Activated CD4-positive, alpha-beta T cell treated with anti-CD3 and anti-CD28 coated beads for 24 hours (primary cell): ENCODE measurements at regions not wholly inside any gene's neighbourhood (a gene's known extent, or its start where the extent isn't known, plus 50 kb on each side); places are given as distances from the start of the nearest gene placed in this dataset.
"Not testable (repeated sequence)": the region's sequence is repeated elsewhere in the genome, so short reads cannot be mapped to it uniquely, and the experiment has no call there.

Source experiments
- DNase-seq, 2 donors: peaks; one replicate each; pipeline ENCODE4 v3.0.0-alpha.2; 2020; ENCODE audit warnings: low read depth in 2 of 2

DNA sequence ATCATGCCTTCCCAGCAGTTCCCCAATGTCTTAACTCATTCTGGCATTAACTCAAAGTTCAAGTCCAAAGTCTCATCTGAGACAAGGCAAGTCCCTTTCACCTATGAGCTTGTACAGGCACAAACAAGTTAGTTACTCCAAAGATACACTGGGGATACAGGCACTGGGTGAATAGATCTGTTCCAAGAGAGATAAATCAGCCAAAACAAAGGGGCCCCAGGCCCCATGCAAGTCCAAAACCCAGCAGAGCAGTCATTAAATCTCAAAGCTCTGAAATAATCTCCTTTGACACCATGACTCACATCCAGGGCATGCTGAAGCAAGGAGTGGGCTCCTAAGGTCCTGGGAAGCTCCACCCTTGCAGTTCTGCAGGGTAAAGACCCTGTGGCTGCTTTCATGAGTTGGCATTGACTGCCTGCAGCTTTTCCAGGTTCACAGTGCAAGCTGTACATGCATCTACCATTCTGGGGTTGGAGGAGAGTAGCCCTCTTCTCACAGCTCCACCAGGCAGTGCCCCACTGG lies 332.2 kb upstream of the KIF2B start:
- no peak for DNase-seq

DNA sequence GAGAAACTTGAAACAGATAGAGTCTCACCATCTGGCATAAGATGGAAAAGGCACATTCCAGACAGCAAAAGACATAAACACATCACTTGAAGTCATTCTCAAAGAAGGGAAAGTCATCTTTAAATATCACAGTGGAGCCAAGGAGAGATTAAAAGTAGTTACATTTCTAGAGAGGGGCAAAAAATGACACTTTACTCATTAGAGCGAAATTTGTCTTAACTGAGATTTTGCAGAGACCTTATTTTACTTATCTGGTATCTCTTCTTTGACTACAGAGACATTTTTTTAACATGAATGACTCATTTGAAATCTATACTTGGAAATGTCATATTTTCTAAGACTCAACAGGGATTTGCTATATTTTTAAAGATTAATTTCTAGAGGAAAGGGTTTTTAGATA lies 339.0 kb upstream of the KIF2B start:
- no peak for DNase-seq

DNA sequence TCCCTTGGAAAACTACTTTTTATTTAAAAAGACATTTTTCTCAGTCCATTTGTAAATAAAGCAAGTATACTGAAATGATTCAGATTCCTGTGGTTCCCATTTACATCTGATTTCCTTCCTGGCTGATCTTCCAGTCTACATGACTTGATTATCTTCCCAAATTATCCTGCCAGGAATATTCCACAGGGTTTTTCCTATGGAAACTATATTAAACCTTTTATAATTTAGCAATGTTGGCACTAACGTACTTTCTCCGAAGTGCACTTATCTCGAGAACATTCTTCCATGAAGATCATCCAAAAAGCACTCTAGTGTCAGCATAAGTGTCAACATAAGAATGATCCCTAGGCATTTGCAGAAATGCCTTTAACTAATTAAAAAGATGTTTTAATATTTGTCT lies 347.7 kb upstream of the KIF2B start:
- no peak for DNase-seq

DNA sequence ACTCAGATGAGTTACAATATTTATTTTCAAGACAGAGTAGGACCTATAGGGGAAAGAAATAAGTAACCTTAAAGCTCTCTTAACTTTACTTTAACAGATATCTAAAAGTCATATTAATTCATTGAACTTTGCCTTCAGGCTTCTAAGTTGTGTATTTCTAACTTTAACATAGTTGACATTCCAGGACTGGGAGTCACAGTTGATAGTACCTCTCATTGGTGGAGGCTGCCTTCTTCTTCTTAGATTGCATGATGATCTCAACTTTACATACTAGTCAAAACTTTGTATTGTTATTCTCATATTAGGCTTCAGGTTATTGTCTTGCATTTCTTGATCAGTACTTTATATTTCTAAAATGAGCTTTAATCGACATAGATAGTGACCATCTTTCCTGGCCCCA lies 350.1 kb upstream of the KIF2B start:
- no peak for DNase-seq

DNA sequence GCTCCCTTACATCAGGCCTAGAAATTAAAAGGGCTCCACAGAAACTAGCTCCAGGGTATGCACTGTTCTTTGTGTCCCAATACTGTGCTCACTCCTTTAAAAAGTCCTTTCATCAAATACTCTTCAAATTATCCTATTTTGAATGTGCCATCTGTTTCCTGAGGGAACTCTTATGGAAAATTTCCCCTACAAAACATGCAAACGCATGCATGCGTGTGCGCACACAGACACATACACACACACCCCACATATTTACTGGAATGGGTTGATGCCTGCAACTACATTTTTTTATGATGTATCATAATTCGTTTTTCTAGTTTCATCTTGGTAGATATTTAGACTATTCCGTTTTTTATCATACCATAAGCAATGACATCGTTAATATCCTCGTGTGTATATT lies 351.2 kb upstream of the KIF2B start:
- no peak for DNase-seq

DNA sequence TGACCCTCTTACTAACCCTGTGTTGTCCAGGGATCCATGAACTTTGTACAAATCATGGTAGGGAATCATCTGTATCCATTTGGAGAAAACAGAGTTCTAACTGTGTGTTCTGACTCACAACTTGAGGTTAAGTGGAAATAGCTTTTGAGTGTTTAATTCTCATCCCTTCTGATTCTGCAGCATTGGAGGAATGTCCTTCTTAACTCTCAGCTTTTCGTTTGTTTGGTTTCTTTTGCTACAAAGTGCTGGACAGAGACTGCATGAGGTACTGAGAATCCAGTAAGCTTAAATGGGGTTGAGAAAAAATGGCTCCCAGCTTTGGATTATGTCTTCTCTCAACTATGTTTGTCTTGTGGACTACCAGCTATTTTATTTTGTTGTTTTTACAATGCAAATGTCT lies 352.1 kb upstream of the KIF2B start:
- DNase-seq = no peak

DNA sequence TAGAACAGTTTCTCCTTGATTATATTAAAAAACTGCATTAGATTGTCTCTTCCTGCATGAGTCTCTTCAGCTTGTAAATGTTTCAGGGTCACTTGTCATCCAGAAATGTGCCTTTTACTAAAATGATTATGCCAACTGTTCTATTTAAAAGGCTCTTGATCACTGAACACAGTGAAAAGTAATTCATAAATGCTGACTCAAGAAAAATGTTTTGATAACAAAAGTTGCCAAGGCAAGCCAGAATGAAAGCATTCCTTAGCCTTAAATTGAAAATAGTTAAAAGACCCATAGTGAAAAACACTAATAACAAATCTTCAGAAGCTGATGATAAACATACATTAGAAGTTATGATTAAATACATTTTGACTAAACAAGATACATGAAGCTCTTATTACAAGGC lies 356.0 kb upstream of the KIF2B start:
- no peak for DNase-seq

DNA sequence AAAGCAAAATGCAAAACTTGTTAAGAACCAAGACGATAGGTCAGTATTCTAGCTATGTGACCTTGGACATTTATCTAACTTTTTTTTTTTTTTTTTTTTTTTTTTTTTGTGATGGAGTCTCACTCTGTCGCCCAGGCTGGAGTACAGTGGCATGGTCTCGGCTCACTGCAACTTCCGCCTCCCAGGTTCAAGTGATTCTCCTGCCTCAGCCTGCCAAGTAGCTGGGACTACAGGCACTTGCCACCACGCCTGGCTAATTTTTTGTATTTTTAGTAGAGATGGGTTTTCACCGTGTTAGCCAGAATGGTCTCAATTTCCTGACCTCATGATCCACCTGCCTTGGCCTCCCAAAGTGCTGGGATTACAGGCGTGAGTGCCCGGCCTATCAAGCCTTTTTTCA lies 358.3 kb upstream of the KIF2B start:
- DNase-seq = not testable (repeated sequence)

DNA sequence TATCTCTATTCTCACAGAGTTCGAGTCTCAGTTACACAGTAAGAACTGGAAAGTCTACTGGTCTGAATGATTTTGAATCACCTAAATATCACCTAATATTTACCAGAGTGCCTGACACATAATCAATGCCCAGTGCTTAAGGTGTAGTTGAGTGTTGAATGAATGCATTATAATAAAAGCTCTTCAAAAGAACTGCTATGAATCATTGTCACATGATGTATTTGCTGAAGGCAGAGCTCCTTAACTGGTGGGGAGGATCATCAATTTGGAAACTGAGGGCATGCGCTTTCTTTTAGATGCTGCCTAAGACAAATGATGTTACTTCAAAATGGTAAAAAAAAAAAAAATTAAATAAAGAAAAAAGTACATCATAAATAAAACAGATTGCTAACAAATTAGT lies 359.4 kb upstream of the KIF2B start:
- DNase-seq = no peak

DNA sequence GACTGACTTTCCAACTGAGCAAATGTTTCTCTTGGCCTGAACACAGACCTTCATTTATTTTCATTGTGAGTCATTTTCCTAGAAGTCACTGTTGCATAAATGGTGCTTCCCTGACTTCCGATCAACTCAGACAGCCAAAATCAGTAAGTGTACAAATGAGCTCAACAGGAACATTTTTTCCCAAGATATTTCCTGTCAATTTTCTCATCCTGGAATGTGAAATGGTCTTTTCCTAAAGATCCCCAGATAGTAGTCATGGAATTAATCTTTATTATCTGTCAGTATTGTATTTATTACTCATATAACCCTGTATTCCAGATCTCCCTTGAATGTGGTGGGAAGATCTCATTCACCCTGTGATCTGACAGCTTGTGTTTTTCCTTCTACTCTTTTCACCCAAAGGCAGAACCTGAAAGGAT lies 360.3 kb upstream of the KIF2B start:
- no peak for DNase-seq

DNA sequence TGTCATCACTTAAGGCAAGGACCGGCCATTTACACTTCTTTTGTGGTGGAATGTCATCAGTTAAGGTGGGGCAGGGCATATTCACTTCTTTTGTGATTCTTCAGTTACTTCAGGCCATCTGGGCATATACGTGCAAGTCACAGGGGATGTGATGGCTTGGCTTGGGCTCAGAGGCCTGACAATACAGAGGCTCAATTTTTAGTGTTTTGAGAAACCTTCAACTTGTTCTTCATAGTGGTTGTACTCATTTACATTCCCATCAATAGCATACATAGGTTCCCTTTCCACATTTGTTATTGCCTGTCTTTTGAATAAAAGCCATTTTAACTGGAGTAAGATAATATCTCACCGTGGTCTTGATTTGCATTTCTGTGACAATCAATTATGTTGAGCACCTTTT lies 366.8 kb upstream of the KIF2B start:
- DNase-seq = not testable (repeated sequence)

DNA sequence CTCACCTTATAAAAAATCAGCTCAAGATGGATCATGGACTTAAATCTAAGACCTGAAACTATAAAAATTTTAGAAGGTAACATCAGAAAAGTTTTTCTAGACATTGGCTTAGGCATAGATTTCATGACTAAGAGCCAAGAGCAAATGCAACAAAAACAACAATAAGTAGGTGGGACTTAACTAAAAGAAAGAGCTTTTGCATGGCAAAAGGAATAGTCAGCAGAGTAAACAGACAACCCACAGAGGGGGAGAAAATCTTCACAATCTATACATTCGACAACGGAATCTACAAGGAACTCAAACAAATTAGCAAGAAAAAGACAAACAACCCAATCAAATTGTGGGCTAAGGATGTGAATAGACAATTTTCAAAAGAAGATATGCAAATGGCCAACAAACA lies 368.4 kb upstream of the KIF2B start:
- no peak for DNase-seq

DNA sequence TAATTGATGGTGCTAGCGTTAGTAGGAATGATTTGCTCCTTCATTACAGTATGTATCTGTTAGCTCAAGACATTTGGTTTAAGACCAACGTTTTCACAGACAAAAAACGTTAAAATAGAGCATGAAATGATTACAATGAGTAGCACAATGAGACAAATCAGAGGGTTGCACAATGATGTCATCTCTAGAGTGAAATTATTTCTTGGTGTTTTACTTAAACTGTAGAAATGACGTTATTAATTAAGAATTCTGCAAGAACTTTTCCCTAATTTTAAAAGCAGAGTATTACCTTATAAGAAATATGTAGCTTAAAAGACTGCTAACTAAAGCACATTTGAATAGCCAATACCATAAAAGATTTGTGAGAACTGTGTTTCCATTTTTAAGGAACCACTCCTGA lies 373.4 kb upstream of the KIF2B start:
- no peak for DNase-seq

DNA sequence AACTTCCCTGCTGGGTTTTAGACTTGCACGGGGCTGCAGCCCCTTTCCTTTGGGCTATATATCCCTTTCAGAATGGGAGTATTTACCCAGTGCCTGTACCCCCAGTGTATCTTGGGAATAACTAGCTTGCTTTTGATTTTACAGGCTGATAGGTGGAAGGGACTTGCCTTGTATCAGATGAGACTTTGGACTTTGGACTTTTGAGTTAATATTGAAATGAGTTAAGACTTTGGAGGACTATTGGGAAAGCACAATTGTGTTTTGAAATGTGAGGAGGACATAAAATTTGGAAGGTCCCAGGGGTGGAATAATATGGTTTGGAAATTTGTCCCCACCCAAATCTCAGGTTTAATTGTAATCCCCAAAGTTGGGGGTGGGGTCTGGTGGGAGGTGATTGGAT lies 393.8 kb upstream of the KIF2B start:
- DNase-seq = no peak

DNA sequence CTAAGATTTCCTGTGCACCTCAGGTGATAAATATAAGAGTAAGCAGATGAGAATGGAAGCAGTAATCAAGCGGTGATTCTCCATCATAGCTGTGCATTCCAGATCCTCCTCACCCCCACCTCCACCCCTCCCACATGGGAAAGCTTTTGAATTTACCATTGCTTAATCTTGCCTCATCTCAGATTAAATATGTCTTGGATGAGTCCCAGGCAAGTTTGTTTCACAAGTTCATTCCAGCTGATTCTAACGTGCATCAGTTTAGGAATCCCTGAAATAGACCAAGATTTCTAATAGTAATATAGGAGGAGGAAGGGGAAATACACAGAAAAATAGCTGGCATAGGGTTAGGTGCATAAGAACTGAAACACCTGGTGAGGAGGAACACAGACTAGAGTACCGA lies 396.2 kb upstream of the KIF2B start:
- no peak for DNase-seq

DNA sequence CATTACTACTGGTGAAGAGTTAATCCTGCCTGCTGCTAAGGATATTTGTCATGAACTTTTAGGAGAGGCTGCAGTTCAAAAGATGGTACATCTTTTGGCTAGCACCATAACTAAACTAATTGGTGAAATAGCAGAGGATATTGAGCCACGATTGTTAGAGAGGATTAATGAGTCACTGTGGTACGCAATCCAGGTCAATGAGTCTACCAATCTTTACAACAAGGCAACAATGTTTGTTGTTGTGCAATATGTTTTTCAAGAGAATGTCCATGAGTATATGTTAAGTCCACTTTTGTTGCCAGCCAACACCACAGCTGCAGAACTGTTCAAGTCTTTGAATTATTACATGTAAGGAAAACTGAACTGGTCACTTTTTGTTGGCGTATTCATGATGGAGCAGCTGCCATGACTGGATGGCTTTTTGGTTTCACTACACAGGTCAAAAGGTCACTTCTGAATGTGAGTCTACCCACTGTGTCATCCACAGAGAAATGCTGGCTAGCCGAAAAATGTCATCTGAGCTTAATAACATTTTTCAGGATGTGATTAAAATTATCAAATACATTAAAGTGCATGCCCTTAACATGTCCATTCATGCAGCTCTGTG lies 402.6 kb upstream of the KIF2B start:
- DNase-seq = no peak

DNA sequence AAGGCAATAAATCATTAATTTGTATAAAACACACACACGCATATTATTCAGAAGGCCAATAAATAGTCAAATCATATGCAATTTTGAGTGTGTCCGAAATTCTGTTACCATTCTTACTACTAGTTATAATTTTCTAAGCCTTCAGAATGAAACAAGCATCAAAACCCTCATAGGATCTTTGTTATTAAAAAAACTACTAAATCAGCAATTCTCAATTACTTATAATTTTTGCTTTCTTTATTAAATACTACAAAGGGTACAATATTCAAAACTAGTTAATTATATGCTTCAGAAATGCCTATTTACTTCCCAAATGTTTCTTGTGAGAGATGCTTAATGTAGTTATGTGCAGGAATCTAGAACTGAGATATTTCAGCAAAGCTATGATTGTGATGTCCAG lies 413.1 kb upstream of the KIF2B start:
- DNase-seq = no peak

DNA sequence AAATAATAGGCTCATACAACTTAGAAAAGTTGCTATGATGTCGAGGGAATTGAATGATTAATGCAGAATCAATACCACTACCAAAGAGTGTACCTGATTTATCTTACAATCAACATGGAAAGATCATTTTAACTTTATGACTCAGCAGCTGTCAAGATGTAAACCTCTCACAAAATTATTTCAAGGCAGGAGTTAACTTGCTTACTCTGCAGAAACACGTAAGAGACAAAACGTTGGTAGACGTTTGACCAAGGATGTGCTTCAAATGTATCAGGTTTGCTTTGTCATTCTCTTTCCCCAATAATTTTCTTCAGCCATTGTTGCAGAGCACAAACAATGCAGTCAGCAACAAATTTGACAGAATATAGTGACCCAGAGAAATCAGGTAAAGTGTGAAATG lies 415.8 kb upstream of the KIF2B start:
- DNase-seq = no peak

DNA sequence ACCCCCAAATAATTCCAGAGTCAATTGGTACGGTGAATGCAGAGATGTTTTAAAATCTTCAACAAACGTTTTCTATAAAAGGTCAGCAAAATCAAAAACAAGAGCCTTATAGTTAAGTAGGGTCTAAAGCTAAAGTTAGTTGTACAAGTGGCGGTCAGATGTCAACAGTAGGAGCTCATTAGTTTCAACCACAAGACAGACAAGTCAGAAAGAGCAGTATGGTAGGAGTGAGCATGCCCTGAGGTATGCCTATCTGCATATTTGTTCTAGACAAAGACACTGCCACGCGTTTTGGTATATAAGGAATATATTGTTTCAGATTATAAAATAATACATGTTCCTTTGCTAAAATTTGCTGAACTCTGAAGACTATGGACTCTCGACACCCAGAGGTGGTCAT lies 431.5 kb upstream of the KIF2B start:
- DNase-seq = no peak

DNA sequence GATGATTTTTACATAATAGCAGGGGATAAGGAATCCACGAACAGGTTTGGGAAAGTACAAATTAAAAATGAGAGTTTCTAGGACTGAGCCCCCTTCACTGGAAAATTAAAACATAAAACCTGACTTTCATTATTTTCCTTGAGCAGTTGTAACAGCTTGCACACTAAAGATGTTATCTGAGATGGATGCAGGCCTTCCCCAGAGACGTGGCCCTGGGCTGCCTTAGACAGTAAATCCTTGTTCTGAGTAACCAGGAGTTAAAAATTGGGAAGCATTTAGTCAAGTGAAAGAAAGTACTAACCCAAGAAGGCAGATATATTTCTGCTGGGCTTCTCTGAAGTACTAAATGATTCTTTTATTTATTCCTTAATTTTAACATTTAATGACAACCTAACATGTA lies 432.2 kb upstream of the KIF2B start:
- DNase-seq = no peak

DNA sequence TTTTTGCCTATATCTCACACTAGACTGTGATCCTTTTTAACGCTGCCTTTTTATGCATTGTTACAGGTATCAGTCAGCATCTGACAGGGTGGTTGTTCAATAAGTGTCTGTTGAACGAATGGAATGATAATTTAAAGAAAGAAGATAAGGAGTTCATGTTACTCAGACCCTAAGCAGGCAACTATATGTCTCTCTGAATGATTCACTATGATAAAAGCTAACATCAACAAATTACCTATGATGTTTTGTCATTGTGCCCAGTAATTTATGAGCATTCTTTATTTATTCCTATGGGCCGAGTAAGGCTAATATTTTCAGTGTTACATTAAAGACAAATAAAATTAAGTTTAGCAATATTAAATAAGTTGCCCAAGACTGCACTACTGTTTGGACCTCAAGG lies 435.0 kb upstream of the KIF2B start:
- no peak for DNase-seq

DNA sequence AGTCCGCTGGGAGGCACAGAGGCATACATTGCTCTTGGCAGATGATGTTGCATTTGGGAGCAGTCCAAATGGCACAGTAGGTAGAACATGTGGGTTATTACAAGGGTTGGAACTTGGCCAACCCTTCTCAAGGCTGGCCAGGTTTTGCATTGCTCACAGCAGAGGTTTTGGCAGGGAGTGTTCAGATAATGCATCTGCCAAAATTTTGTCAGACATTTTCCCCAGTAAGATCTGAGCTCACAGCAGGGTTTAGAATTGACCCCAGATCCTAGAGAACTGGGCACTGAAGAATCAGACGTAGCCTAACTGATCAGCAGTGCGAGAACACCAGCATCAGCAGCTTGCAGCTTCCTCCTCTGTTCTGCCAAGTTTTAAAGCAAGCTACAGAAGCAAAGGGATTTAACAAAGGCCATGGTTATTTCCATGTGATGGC lies 468.8 kb upstream of the KIF2B start:
- DNase-seq = no peak

DNA sequence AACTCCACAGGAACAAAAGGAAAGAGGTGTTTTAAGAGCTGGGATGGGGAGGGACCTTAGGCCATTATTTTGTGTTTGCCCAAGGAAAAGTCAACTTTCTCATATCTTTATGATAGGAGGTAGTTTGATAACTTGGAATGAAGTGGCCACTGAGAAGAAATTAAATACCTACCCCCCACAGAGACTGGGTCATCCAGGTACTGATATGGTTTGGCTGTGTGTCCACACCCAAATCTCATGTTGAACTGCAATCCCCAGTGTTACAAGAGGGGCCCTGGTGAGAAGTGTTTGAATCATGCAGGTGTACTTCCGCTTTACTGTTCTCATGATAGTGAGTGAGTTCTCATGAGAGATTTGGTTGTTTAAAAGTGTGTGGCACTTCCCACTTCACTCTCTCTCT lies 477.9 kb upstream of the KIF2B start:
- DNase-seq = no peak

DNA sequence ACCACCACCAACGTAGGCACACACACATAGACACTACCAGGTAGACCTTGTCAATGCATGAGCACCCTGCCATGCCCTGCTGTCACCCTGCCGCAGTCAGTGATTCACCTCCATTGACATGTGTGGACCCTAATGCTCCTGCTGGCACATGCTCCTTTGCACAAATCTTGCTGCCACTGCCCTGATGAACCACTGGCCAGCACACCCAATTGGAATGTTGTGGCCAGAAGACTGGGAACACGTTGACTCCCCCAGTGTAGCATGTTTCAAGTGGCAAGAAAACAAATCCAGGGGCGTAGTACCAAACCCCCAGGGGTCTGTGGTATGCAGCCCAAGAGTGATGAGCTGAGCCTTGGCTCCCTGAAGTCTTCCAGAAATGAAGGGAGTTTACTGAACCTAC lies 486.4 kb upstream of the KIF2B start:
- DNase-seq = no peak
